HG03442 (cell line): ENCODE measurements at regions not wholly inside any gene's neighbourhood (a gene's known extent, or its start where the extent isn't known, plus 50 kb on each side); places are given as distances from the start of the nearest gene placed in this dataset.

Experiments used
- ATAC-seq: cut with Tn5 transposase; IDR thresholded peaks from one replicate; pipeline ENCODE4 v1.9.1; 2021; ENCODE audit warnings: mild to moderate bottlenecking, moderate library complexity; ENCODE audit not compliant: unreplicated experiment

DNA sequence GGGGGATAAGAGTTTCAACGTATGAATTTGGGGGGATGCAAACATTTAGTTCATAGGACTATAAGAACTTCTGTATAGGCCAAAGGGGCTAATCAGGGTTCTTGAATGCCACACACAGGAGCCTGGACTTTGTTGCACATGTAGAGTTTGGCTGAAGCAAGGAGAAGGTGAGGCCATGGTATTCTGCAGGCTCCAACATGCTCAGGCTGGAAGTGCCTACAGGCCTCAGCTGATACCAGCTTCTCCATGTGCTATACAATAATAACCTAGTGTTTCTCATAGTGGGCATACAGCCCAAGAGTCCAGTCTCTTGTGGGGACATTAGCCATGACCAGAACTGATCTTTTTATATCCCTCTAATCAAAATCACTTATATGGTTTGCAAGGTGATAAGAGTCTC is 399.7 kb upstream of the MCTP2 start:
- no peak for ATAC-seq

DNA sequence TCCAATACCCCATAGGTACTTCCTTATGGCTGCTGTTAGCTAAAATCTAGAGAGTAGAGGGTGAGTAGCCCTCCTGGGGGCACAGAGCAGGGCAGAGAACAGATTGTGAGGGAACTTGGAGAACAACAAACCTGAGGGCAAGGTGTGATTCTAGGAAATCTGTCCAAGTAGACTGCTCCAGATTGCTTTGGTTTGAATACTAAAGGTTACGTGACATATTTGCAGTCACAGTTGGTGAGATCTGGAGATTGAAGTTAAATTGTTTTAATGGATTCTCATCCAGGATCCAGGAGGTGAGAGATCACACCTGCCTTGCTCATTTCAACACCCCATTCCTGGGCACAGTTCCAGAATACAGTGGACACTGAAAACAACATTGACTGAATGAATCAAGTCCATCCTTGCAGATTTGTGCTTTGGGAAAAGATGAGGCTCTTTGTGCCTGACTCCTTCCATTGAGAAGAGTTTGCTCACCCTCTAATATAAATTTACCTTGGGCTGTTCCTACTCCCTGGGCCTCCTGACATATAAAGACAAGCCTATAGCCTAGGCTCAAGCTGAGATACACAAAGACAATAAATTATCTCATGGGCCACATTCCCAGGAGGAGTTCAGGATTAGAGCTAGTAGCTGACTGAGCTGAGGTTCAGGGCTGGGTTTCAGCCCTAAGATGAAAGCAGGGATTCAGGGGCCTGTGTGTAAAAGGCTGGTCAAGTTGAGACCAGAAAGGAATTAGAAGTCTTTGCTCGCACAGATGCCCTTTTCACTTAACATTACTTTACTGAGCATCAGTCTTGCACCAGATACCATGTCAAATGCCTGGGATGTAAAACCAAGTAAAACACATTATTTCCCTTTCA is 400.9 kb upstream of the MCTP2 start:
- ATAC-seq, result no peak

DNA sequence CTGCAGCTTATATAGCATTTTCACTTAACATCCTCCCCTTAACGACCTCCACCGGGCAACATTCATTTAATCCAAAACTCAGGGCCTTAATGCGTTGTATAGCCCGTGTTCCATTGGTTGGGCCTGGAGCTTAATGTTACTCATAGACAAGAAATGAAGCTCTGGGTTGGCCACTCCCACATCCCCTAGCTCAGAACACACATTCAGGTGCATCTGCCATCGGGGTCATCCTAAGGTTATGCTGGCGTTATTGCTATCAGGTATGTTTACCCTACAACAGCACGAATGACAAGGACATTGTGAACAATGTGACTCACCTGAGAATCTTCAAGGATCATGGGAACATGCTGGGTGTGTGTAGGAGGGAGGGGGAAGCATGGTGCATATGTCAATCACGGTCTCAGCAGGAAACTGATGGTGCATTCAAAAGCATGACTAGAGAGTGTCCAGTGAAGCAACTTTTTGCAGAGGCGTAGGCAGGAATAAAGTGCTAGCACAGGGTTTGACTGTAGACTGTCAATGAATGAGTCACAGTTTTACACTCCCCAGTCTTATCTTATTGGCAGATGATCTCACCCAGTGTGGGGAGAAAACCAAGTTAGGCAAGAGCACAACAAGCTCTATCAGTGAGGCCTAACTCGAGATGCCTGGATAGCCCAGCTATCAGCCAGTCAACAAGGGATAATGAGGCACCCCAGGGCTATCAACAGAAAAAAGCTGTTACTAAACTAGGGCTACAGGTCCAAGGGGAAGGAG is 402.1 kb upstream of the MCTP2 start:
- no peak for ATAC-seq

DNA sequence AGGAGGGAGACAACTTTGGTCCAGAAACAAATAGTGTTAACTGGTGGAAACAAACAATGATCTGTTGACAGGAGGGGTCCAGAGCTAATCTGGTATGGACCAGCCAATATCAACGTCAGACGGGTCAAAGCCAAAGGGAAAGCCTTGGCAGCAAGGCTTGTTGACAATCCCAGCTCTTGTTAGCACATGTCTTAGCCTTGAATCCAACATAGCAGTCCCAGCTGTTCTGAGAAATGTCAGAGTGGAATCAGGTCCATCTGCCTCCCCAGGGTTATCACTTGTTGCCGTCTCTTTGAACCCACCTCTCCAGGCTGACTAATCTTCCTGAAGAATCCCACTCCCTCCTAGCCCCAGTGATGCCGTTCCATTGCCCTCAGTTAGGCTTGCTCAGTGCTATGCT is 404.6 kb upstream of the MCTP2 start:
- ATAC-seq, result no peak

DNA sequence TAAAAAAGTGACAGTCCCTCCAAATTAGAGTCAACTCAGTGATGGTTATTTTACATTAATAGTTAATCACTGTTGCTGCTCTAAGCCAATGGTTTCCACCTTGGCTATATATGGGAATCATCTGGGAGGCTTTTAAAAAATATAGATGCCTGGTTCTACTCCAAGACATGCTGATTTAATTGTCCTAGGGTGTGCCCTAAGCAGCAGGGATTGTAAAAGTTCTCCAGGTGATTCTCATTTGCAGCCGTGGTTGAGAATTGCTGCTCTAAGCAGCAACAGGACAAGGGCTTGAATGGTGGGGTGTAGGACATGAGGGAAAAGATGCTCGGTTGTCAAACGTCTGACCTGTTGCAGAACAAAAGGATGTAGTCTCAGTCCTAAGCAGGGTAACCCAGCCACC is 405.1 kb upstream of the MCTP2 start:
- no peak for ATAC-seq

DNA sequence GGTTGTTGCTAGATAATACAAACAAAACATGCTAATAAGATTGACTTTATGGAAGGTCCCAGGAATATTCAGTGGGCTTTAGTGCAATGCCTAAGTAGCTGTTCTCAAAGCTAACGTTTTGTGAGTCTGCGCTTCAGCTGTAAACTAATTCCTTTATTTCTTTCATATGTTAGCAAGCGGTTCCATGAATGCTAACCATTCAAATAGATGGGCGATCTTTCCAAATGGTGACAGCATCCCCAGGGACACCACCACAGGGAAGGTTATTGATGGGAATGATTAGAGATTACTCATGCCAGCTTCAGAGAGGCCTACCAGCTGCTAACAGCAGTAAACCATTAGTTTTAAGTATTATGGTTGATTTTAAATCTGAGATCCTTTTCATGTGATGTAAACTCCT is 405.7 kb upstream of the MCTP2 start:
- no peak for ATAC-seq

DNA sequence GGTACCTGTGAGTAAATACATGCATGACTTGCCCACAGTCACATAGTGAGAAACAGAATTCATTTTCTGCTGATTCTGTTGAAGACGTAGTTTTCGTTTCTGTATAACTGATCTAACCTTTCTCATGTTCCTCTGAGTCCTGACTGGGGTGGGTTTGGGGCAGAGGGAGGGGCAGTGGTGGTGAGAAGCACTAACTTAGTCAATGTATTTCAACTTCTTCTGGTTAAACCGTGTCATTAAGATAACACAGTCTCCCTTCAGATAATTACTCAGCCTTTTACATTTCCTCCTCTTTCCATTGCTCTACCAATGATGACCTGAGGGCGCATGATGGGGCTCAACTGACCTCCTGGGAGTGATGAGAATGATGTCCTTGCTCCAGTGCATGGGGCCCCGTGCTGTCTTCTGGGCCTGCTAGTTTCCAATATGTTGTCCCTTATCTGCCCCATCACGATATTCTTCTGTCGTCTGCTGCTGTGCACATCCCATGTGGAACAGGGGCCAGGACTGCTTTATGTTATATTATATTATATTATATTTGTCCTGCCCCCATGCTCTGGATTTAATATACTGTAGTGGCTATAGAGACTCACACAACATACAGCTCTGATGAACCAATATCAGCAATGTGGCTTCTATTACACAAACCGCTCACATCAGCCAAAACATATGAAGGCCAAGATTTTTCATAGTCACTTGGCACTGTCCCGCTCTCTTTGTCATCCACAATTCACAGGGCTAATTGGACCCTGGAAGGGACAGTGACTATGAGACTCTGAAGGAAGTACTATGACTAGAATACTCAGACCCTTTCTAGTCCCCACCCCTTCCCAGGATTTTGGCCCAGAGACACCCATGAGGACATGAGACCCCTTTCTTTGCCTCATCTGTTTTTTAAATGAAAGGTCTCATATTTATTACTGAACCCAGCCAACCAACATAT is 407.1 kb upstream of the MCTP2 start:
- ATAC-seq, result no peak

DNA sequence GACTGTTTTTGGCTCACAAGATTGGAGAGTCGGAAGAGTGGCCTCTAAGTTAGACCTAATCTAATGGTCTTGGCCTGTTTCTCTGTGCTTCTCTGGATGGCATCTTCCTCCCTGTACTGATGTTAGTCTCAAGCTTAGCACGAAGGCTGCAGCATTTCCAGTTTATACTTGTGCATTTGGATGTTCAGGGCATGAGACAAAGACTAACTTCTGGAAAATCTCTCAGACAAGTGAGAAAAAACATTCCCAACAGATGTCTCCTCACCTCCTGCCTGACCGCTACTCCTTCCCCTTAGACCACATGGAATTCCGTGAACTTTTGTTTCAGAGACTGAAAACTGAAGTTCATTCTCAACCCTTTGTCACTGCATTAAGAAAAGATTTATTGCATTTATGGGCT is 410.8 kb upstream of the MCTP2 start:
- ATAC-seq, result no peak

DNA sequence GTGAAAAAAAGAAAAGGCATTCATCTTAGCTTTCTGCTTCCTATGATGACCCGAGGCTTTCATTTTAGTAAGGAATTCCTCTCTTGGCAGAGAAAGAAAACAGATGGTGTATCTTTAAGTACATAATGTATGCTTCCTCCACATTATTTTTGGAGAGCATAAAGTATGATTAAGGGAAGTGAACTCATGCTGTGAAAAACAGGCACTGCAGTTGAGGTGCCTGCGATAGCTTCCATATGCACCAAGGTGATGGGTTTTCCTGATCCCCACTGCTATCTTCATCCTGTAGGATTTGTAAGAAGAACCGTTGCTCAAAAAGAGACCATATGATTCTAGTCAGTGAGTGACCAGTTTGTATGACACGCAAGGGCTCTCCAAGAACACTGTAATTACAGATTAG is 411.5 kb upstream of the MCTP2 start:
- no peak for ATAC-seq

DNA sequence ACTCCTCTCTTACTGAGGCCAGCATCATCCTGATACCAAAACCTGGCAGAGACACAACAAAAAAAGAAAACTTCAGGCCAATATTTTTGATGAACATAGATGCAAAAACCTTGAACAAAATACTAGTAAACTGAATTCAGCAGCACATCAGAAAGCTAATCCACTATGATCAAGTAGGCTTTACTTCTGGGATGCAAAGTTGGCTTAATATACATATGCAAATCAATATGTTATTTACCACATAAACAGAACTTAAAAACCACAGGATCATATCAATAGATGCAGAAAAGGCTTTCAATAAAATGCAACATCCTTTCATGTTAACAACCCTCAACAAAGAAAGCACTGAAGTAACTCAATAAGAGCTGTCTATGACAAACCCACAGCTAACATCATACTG is 414.5 kb upstream of the MCTP2 start:
- no peak for ATAC-seq

DNA sequence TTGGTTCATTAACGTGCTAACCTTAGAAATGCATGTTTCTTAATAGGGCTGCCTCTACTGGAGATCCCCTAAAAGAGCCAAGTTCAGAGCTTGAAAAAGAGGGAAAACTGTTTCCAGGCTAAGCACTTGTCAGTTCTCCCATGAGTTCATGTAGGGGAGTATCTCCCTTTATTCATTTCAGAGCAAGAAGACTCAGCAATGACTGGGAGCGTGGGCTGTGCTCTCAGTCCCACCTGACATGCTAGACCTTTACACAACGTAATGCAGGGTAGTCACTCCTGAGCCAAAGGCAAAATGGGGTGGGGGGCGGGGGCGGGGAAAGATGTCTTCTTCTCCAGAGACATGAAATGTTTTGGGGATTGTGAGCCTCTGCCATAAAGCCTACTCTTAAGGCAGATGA is 420.1 kb upstream of the MCTP2 start:
- no peak for ATAC-seq

DNA sequence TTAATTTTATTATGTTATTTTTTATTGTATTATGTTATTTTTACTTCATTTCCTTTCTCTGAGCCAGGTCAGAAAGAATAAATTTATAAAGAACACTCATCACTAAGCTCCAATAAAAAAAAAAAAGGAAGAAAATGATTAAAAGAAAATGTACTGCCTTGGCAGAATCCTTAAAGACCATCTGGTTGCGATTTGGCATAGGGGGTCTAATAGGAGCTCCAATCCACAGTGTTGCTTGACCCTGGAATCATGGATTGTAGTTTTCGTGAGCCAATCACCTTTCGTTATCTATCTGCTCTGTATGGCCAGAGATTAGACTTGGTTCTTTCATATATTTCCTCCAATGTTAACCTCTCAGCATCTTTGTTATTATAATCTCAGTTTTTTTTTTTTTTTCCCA is 421.8 kb upstream of the MCTP2 start:
- no peak for ATAC-seq

DNA sequence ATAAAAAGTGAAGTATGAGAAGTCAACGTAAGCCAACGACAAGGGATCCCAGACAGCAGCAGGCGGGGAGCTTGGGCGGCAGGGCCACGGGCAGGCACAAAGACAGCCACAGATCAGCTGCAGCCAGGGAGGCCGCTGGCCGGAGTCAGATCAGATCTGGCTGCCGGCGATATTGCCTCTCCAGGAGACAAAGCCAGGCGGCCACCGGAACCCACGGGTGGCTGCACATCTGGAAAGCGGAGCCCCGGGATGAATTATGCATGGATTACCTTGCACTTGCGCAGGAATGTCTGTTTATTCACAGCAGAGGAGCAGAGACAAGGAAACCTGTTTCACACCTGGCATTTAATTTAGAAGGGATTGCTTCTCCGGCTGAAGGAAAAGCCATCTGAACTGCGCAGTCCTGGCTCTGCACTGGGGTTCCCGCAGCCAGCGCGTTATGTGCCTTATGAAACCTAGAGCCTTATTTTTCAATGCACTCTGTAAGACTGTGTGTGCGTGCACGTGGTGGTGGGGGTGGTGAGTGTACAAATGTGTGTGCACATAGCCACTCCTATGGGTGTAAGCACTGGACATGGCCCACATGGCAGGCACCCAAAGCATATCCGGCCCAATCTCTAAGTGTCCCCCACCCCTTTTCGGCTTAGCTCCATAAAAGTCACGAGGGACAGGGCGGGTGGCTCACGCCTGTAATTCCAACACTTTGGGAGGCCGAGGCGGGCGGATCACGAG is 427.8 kb upstream of the MCTP2 start:
- ATAC-seq, result no peak

DNA sequence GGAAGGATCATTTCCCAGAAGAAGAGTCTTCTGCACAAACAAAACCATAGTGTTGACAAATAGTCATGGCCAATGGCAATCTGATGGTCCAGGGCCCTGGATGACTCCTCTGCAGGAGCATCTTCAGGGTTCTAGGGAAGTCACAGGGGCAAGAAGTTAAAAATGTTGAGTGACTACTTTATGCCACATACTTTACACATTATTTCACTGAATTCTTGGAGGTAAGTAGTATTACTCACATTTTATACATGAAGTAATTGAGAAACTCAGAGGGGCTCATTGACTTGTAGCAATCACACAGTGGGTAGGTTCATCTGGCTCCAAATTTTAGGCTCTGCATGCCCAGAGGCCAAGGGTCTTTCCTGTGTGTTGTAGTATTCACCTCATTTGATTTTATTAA is 430.2 kb upstream of the MCTP2 start:
- ATAC-seq, result no peak

DNA sequence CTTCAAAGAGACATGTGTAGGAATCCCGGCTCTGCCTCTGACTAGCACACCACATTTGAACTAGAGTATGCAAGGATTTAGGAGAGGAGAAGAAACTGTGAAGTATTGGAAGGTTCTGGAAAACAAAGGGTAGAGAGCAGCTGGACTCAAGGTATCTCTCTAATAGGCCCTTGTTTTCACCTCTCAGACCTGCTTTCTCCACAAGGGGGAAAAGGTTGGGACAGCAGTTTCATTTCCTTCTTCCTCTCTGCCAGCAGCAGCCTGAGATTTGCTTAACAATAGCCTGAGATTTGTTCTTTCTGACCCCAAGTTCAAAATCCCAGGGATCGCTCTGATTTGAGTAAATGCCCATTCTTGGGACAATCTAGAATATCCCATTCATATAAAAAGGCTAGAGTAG is 430.6 kb upstream of the MCTP2 start:
- ATAC-seq, result no peak

DNA sequence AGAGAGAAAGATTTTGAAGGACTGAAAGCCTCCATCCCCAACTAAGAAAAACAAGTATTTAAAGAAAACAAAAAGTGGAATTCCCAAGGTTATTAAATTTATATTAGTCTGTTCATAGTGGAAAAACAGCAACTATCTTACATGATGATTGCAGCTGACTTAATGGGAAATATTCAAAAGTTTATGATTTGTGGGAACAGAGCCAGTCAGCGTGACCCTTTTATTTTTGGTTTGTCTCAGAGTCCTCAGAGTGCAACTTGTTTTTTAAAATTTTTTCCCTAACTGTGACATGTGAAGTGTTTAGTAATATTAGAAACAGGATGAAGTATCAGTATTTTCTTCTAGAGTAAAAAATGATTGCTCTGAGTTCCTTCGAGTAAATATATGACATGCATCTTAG is 441.9 kb upstream of the MCTP2 start:
- no peak for ATAC-seq

DNA sequence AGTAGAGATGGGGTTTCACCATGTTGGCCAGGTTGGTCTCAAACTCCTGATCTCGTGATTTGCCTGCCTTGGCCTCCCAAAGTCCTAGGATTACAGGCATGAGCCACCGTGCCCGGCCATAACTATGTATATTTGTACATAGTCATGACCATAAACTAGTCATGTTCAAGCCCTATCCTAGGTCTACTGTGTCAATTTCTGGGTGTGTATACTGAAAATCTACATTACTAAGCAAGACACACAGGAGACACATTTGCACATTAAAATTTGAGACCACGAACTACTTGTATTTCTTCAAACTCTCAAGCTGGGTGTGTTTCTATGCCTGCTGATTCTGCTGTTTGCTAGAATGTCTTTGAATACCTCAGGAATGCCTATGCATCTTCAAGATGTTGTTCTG is 451.3 kb upstream of the MCTP2 start:
- ATAC-seq, result no peak

DNA sequence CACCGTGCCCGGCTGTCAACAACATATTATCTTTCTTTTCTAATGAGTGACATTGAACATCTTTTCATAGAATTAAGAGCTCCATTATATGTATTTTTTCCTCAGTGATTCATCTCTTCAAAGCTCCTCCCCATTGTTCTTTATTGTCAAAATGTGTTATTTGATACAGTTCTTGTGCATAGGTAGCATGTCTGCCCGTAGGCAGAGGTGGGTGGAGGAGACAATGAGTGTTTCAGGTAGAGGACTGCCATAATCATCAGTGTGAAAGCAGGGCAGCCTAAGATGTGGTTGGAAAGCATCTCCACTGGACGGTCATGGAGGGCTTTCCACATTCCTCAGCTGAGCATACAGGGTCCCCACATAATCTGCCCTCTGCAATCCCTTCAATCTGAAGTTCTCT is 452.0 kb upstream of the MCTP2 start:
- ATAC-seq, result no peak

DNA sequence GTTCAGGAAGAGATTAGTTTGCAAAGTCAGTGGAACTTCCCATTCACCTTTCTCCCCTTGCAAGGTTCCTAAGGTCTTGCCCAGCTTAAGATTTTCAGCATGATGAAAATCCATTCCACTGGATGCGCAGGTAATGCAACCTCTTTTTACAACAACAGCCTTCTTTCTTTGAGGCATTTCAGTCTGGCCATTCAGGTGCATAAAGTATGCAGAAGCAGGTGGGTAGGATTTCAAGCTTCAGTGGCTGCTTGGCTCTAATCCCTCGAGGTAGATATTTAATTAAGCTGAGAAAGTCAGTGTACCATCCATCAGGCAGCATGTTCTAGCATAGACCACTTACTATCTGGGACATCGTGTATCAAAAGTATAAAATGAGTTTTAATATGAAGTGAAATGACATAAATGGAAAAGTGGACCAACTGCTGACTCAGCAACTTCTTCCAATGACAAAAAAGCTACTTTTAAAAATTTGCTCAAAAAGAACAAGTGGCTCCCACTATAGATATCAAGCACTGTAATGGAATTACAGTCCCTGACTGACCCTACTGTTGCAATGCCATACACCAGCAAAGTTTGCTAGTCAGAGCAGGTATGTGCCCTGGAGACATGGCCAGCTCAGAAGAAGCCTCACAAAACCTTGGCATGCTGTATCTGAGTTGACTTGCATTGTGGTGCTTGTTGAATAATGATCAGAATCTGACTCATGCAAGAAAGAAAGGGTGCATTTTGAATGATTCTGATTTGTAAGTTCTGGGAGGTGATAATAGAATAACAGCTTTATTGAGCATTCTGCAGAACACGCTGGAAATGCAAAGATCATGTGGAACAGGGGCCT is 459.9 kb upstream of the MCTP2 start:
- ATAC-seq, result no peak

DNA sequence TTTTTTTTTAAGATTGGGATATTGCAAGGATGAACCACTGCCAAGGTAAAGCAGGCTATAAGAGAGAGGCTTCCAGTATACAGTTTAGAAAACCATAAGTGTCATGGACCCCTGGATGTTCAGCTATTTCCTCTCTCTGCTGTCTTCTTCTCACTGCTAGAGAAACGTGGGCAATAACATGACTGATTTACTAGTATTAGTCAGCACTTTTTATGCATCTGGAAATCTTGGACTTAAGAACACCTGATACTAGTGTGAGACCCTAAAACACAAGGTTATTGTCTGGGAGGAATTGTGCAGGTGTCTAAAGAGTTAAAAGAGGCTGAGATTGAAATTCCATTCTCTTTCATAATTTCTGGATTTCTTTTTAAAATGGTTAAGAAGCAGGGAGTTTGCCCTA is 460.6 kb upstream of the MCTP2 start:
- ATAC-seq, result no peak
